PFSK-1 (cell line): ENCODE measurements at regions not wholly inside any gene's neighbourhood (a gene's known extent, or its start where the extent isn't known, plus 50 kb on each side); places are given as distances from the start of the nearest gene placed in this dataset.

Experiments
- FOXP2 ChIP-seq: optimal IDR thresholded peaks from 2 replicates; pipeline ENCODE3; 2011; ENCODE audit warnings: borderline replicate concordance, control low read depth, inconsistent platforms; ENCODE audit not compliant: insufficient read depth; ENCODE audit errors: extremely low read length, extremely low read depth
- POLR2AphosphoS5 ChIP-seq: IDR thresholded peaks from 2 replicates; pipeline ENCODE4 v1.6.1; 2012; ENCODE audit warnings: low read depth, mild to moderate bottlenecking, control low read depth, low read length, moderate library complexity
- SIN3A ChIP-seq: IDR thresholded peaks from 2 replicates; pipeline ENCODE4 v1.6.1; 2012; ENCODE audit warnings: mild to moderate bottlenecking, low read length, moderate library complexity, borderline replicate concordance; ENCODE audit not compliant: insufficient read depth
- TAF1 ChIP-seq: IDR thresholded peaks from 2 replicates; pipeline ENCODE4 v1.6.1; 2012; ENCODE audit warnings: low read length, control low read depth, borderline replicate concordance; ENCODE audit not compliant: insufficient read depth
- TF ChIP-seq, protein P1 (sequence below), 2 experiments: IDR thresholded peaks; 2 replicates each; pipeline versions ENCODE4 v1.6.1 to v1.8.0; 2011 to 2012; ENCODE audit warnings: low read depth in 2 of 2, low read length in 2 of 2, control low read depth in 1 of 2, inconsistent platforms in 1 of 2, mild to moderate bottlenecking in 1 of 2, moderate library complexity in 1 of 2; ENCODE audit not compliant: insufficient read depth in 1 of 2

GRCh38 chr4:79512363-79512762 is 104.3 kb upstream of the GK2 start:
- no peak for TF ChIP-seq POLR2AphosphoS5
- no peak for TF ChIP-seq TAF1
- no peak for TF ChIP-seq FOXP2
- TF ChIP-seq, protein P1, sequence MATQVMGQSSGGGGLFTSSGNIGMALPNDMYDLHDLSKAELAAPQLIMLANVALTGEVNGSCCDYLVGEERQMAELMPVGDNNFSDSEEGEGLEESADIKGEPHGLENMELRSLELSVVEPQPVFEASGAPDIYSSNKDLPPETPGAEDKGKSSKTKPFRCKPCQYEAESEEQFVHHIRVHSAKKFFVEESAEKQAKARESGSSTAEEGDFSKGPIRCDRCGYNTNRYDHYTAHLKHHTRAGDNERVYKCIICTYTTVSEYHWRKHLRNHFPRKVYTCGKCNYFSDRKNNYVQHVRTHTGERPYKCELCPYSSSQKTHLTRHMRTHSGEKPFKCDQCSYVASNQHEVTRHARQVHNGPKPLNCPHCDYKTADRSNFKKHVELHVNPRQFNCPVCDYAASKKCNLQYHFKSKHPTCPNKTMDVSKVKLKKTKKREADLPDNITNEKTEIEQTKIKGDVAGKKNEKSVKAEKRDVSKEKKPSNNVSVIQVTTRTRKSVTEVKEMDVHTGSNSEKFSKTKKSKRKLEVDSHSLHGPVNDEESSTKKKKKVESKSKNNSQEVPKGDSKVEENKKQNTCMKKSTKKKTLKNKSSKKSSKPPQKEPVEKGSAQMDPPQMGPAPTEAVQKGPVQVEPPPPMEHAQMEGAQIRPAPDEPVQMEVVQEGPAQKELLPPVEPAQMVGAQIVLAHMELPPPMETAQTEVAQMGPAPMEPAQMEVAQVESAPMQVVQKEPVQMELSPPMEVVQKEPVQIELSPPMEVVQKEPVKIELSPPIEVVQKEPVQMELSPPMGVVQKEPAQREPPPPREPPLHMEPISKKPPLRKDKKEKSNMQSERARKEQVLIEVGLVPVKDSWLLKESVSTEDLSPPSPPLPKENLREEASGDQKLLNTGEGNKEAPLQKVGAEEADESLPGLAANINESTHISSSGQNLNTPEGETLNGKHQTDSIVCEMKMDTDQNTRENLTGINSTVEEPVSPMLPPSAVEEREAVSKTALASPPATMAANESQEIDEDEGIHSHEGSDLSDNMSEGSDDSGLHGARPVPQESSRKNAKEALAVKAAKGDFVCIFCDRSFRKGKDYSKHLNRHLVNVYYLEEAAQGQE (IDR thresholded peaks at IDR 0.05; ENCODE audit: insufficient read depth in 1 of 2, low read depth in 2 of 2, low read length in 2 of 2) = no peak

GRCh38 chr4:79502081-79502480 is 94.1 kb upstream of the GK2 start:
- TF ChIP-seq TAF1 = no peak
- TF ChIP-seq FOXP2 = no peak
- TF ChIP-seq, protein P1 (IDR thresholded peaks at IDR 0.05; ENCODE audit: insufficient read depth in 1 of 2, low read depth in 2 of 2, low read length in 2 of 2) = no peak
- TF ChIP-seq SIN3A = no peak
- TF ChIP-seq POLR2AphosphoS5 = no peak

DNA sequence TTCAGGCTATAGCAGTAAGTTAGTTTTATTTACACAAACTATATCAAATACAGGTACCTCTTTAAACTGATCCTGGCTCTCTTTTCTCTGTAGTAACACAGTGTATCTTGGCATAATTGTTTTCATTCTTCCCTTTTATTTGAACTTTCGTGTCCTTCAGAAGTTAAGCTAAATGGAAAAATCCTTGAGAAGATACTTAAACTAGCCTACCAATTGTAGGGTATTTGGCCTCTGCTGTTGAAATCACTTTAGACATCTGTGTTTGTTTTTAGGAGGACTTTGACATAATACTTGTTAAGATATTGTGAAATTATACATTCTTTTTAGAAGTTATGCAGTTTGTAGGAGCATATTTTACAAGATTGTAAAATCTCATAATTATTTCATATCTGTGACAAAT is 90.3 kb upstream of the GK2 start:
- no peak for TF ChIP-seq SIN3A
- TF ChIP-seq FOXP2 = no peak
- TF ChIP-seq POLR2AphosphoS5 = no peak
- TF ChIP-seq, protein P1 (IDR thresholded peaks at IDR 0.05; ENCODE audit: insufficient read depth in 1 of 2, low read depth in 2 of 2, low read length in 2 of 2) = no peak
- no peak for TF ChIP-seq TAF1

DNA sequence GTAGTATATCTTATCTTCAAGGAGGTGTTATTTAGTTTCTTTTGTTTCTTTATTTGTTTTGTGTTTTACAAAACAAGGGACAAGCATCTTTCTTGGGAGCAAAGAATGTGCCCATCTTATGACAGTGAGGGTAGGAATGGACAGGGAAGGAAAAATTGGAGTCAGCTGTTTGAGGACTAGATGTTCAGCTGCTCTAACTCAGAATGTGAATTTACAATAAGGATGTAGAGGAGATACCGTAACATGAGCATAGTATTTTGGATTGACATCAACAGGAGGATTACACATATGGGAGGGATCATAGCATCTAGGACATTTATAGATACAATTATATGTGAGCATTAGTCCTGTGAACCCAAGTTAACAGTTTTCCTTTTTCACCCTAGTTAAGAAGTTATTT is 89.0 kb upstream of the GK2 start:
- TF ChIP-seq SIN3A (no peak), FOXP2 (no peak), TAF1 (no peak), POLR2AphosphoS5 (no peak)
- TF ChIP-seq, protein P1 (IDR thresholded peaks at IDR 0.05; ENCODE audit: insufficient read depth in 1 of 2, low read depth in 2 of 2, low read length in 2 of 2) = no peak

GRCh38 chr4:79495447-79495846 is 87.4 kb upstream of the GK2 start:
- TF ChIP-seq TAF1 (no peak), FOXP2 (no peak), SIN3A (no peak), POLR2AphosphoS5 (no peak)
- TF ChIP-seq, protein P1 (IDR thresholded peaks at IDR 0.05; ENCODE audit: insufficient read depth in 1 of 2, low read depth in 2 of 2, low read length in 2 of 2) = no peak
